OCI-LY7 (cell line): ENCODE measurements at regions not wholly inside any gene's neighbourhood (a gene's known extent, or its start where the extent isn't known, plus 50 kb on each side); places are given as distances from the start of the nearest gene placed in this dataset.

Experiments
- EZH2phosphoT487 ChIP-seq: fragments of 200-600 bp; sonication (generic); IDR thresholded peaks from 2 replicates; pipeline ENCODE4 v1.6.1; 2018; ENCODE audit warnings: low read depth, borderline replicate concordance, mild to moderate bottlenecking, mixed run types, antibody characterized with exemption, low read length, moderate library complexity, mixed read lengths
- TF ChIP-seq, protein P1 (sequence below): fragments of 200-600 bp; sonication (generic); conservative IDR thresholded peaks from 2 replicates; pipeline ENCODE4 v1.5.1; 2014; ENCODE audit warnings: mild to moderate bottlenecking, antibody characterized with exemption, low read length, moderate library complexity, mixed read lengths

DNA sequence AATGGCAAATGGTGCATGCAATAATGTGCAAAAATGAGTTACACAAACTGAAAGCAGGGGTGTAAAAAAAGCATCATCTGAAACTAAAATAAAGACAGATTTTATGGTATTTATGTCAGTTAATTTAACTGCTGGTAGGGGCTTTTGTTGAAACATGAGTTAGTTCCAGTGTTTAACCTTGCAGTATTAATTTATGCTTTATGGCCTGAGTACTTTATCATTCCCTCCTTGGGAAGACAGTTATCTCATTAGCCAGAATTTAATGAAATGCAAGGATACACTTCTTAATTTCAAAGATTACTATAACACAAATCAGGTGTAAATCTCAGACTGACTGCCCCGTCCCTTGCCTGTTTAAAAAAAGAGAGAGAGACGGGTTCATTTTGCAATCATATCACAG lies 240.1 kb upstream of the MEIS2 start:
- TF ChIP-seq, protein P1, sequence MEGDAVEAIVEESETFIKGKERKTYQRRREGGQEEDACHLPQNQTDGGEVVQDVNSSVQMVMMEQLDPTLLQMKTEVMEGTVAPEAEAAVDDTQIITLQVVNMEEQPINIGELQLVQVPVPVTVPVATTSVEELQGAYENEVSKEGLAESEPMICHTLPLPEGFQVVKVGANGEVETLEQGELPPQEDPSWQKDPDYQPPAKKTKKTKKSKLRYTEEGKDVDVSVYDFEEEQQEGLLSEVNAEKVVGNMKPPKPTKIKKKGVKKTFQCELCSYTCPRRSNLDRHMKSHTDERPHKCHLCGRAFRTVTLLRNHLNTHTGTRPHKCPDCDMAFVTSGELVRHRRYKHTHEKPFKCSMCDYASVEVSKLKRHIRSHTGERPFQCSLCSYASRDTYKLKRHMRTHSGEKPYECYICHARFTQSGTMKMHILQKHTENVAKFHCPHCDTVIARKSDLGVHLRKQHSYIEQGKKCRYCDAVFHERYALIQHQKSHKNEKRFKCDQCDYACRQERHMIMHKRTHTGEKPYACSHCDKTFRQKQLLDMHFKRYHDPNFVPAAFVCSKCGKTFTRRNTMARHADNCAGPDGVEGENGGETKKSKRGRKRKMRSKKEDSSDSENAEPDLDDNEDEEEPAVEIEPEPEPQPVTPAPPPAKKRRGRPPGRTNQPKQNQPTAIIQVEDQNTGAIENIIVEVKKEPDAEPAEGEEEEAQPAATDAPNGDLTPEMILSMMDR: no peak
- TF ChIP-seq EZH2phosphoT487: no peak
